HCT116 (cell line): ENCODE measurements at regions not wholly inside any gene's neighbourhood (a gene's known extent, or its start where the extent isn't known, plus 50 kb on each side); places are given as distances from the start of the nearest gene placed in this dataset.

Experiments used
- ATAC-seq: fragments of 200-7000 bp; cut with Tn5 transposase; 2 replicates; pipeline ENCODE4 v1.9.1; 2020; ENCODE audit warnings: mild to moderate bottlenecking, moderate library complexity
- BruUV-seq: library from RNA; stranded (reverse); fragments of 400-500 nt; replicated peaks from 2 replicates; lab custom pipeline; 2021; lab: Mats Ljungman, UMichigan
- CTCF ChIA-PET: fragments of 300-600 bp; sonication (Branson Sonifier 250); formaldehyde crosslinking; loops from one replicate; lab custom pipeline; 2021; ENCODE audit warnings: antibody characterized with exemption; lab: Charles Lee
- POLR2A ChIA-PET: fragments of 300-600, 350-600 bp; sonication (Branson Sonifier 250); formaldehyde crosslinking; loops from one replicate; lab custom pipeline; 2021; ENCODE audit warnings: antibody characterized with exemption; lab: Charles Lee
- RAD21 ChIA-PET, 2 experiments: fragments of 300-600 bp; sonication (Branson Sonifier 250); formaldehyde crosslinking; loops; one replicate each; lab custom pipeline; 2023; ENCODE audit warnings: low total read pairs in 2 of 2; ENCODE audit not compliant: uncharacterized antibody in 2 of 2, unreplicated experiment in 2 of 2, low non-redundant PET in 1 of 2; lab: Charles Lee
- DNase-seq: peaks from one replicate; pipeline ENCODE4 v3.0.0-alpha.2; 2010; ENCODE audit warnings: low read depth, low spot score
- H2AFZ ChIP-seq: fragments of 200-600 bp; shearing (Covaris generic), sonication (generic); 2 replicates; pipeline ENCODE4 v1.6.1; 2017; ENCODE audit warnings: low read depth, mixed run types, mixed read lengths, antibody characterized with exemption, low read length; ENCODE audit not compliant: poor library complexity, severe bottlenecking
- H3K27ac ChIP-seq: 2 replicates; pipeline ENCODE4 v1.5.1; 2012; ENCODE audit warnings: low read depth, low read length
- H3K27me3 ChIP-seq: fragments of 200-600 bp; sonication (generic); 2 replicates; pipeline ENCODE4 v1.6.1; 2016; ENCODE audit warnings: mixed run types, low read length, mixed read lengths; ENCODE audit not compliant: insufficient read depth
- H3K36me3 ChIP-seq, 2 experiments: fragments of 200-500 bp in 1 of 2; fragments of 200-600 bp in 1 of 2; sonication (Bioruptor generic) in 1 of 2; sonication (generic) in 1 of 2; 2 replicates each; pipeline versions ENCODE4 v1.5.1 to v1.6.1; 2014 to 2016; ENCODE audit warnings: low read length in 2 of 2, inconsistent platforms in 1 of 2, mixed read lengths in 1 of 2, mixed run types in 1 of 2; ENCODE audit not compliant: insufficient read depth in 2 of 2, control insufficient read depth in 1 of 2
- H3K4me1 ChIP-seq, 2 experiments: fragments of 200-600 bp in 1 of 2; sonication (generic) in 1 of 2; 2 replicates each; pipeline versions ENCODE4 v1.5.1 to v1.6.1; 2012 to 2017; ENCODE audit warnings: low read length in 2 of 2, inconsistent platforms in 1 of 2, mild to moderate bottlenecking in 1 of 2, mixed read lengths in 1 of 2, mixed run types in 1 of 2, moderate library complexity in 1 of 2; ENCODE audit not compliant: insufficient read depth in 2 of 2, control insufficient read depth in 1 of 2
- H3K4me2 ChIP-seq: fragments of 200-600 bp; sonication (generic); 2 replicates; pipeline ENCODE4 v1.6.1; 2017; ENCODE audit warnings: mixed run types, low read length, mixed read lengths
- H3K4me3 ChIP-seq, 2 experiments: fragments of 200-600 bp in 1 of 2; sonication (generic) in 1 of 2; replicated peaks in 1 of 2; 2 replicates each; pipeline ENCODE4 v1.5.1; 2011 to 2016; ENCODE audit warnings: low read length in 2 of 2, control low read depth in 1 of 2, low read depth in 1 of 2, mild to moderate bottlenecking in 1 of 2, mixed read lengths in 1 of 2, mixed run types in 1 of 2
- H3K79me2 ChIP-seq: fragments of 200-600 bp; sonication (generic); 2 replicates; pipeline ENCODE4 v1.6.1; 2017; ENCODE audit warnings: mild to moderate bottlenecking, mixed run types, low read length, moderate library complexity, mixed read lengths; ENCODE audit not compliant: insufficient read depth
- H3K9ac ChIP-seq: fragments of 200-600 bp; sonication (generic); 2 replicates; pipeline ENCODE4 v1.6.1; 2016; ENCODE audit warnings: low read length, mixed read lengths
- H3K9me2 ChIP-seq: fragments of 200-600 bp; sonication (generic), shearing (Covaris generic); 2 replicates; pipeline ENCODE4 v1.6.1; 2017; ENCODE audit warnings: mixed run types, mild to moderate bottlenecking, moderate library complexity; ENCODE audit not compliant: insufficient read depth
- H3K9me3 ChIP-seq, 2 experiments: fragments of 200-500 bp in 1 of 2; fragments of 200-600 bp in 1 of 2; sonication (Bioruptor generic) in 1 of 2; sonication (generic) in 1 of 2; 2 replicates each; pipeline ENCODE4 v1.6.1; 2014 to 2017; ENCODE audit warnings: low read length in 2 of 2, mixed read lengths in 2 of 2, inconsistent platforms in 1 of 2, low read depth in 1 of 2, mild to moderate bottlenecking in 1 of 2, mixed run types in 1 of 2, moderate library complexity in 1 of 2; ENCODE audit not compliant: control insufficient read depth in 1 of 2, insufficient read depth in 1 of 2
- H4K20me1 ChIP-seq: fragments of 200-600 bp; sonication (generic), shearing (Covaris generic); 2 replicates; pipeline ENCODE4 v1.6.1; 2017; ENCODE audit warnings: mixed run types, mild to moderate bottlenecking, moderate library complexity; ENCODE audit not compliant: insufficient read depth
- ATF3 ChIP-seq: IDR thresholded peaks from 2 replicates; pipeline ENCODE4 v1.6.1; 2012
- ELF1 ChIP-seq: IDR thresholded peaks from 2 replicates; pipeline ENCODE4 v1.6.1; 2012; ENCODE audit warnings: low read depth, borderline replicate concordance
- MAX ChIP-seq: IDR thresholded peaks from 2 replicates; pipeline ENCODE4 v1.6.1; 2012
- POLR2A ChIP-seq: IDR thresholded peaks from 2 replicates; pipeline ENCODE4 v1.7.0; 2011; ENCODE audit warnings: borderline replicate concordance; ENCODE audit not compliant: insufficient read depth, insufficient read length; ENCODE audit errors: extremely low read depth
- SP1 ChIP-seq: IDR thresholded peaks from 2 replicates; pipeline ENCODE4 v1.6.1; 2012; ENCODE audit warnings: low read depth
- YY1 ChIP-seq: IDR thresholded peaks from 2 replicates; pipeline ENCODE4 v1.6.1; 2011; ENCODE audit warnings: low read length, low read depth, moderate library complexity, mild to moderate bottlenecking; ENCODE audit not compliant: insufficient replicate concordance; ENCODE audit errors: extremely low read depth
- ZBTB33 ChIP-seq: IDR thresholded peaks from 2 replicates; pipeline ENCODE4 v1.6.1; 2011; ENCODE audit warnings: mild to moderate bottlenecking, low read length, moderate library complexity; ENCODE audit not compliant: insufficient replicate concordance; ENCODE audit errors: extremely low read depth
- ZFX ChIP-seq: fragments of 450-650 bp; IDR thresholded peaks from 2 replicates; pipeline ENCODE4 v1.6.1; 2017
- intact Hi-C: fragments of 100-400 bp; cut with micrococcal nuclease; formaldehyde crosslinking; loops from 2 replicates; pipeline ENCODE4 v1.10.0; 2022

- BruUV-seq: no TSS peak
- no peak for DNase-seq
Observed at GRCh38 chr18:40698129-40698528, 1256.9 kb upstream of the PIK3C3 start.

More at GRCh38 chr18:40698129-40698528, 1256.9 kb upstream of the PIK3C3 start:
- intact Hi-C loops: no loop called here
- no peak overlapping the region for H2AFZ ChIP-seq
- TF ChIP-seq YY1 (no peak), ZBTB33 (no peak), ZFX (no peak), ATF3 (no peak), POLR2A (no peak), MAX (no peak), SP1 (no peak), ELF1 (no peak)
- TF ChIP-seq, all 23 proteins: peak for 0
- Histone ChIP-seq H3K9me2 (no peaks in the 10 kb centered on the region), H3K36me3 (no peaks in the 10 kb centered on the region), H3K9ac (no peak overlapping the region), H4K20me1 (no peaks in the 10 kb centered on the region), H3K4me1 (no peaks in the 10 kb centered on the region), H3K27me3 (no peaks in the 10 kb centered on the region), H3K79me2 (no peaks in the 10 kb centered on the region), H3K4me3 (no peak overlapping the region), H3K4me2 (no peak overlapping the region), H3K27ac (no peak overlapping the region), H3K9me3 (peaks cover 15 to 24% of the 10 kb centered on the region in 2 experiments; a peak in 2 of 4 replicates)
- ChIA-PET CTCF (no interaction called here), RAD21 (no interaction called here), POLR2A (no interaction called here)
- no peak for ATAC-seq
